ENCODE measurements at regions not wholly inside any gene's neighbourhood (a gene's known extent, or its start where the extent isn't known, plus 50 kb on each side); places are given as distances from the start of the nearest gene placed in this dataset.

DNA sequence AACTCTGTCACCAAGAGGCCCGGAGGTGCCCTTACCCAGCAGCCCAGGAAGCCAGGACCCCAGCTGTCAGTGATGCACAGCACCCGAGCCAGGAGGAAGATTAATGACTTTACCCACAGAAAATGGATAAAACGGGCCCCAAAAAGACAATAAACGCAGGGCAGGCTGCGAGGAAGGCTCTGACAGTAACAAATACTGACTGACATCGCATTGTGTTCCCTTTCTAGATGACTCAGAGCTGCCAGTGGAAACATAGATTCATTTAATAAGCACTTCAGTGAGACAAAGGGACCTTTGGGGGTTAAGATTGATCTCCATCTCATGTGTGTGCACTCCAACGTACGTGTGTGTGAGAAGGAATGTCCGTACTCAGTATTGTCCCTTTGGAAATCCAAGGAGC is 225.3 kb upstream of the PPP2R3A start:
- no peak for FAIRE-seq
- Histone ChIP-seq H3K27me3 (ENCODE audit: control insufficient read depth in 3 of 3, insufficient read depth in 3 of 3, low read length in 3 of 3) (no peaks in the 10 kb centered on the region), H3K9me3 (ENCODE audit: control insufficient read depth in 2 of 2, insufficient read depth in 1 of 2, low read depth in 1 of 2, low read length in 1 of 2) (peaks cover 0 to 17% of the 10 kb centered on the region in 2 donors), H3K27ac (ENCODE audit: low read depth in 1 of 3, low read length in 2 of 3) (no peak overlapping the region), H3K36me3 (ENCODE audit: control insufficient read depth in 3 of 3, insufficient read depth in 2 of 3, low read depth in 1 of 3, low read length in 3 of 3) (no peaks in the 10 kb centered on the region), H3K4me3 (ENCODE audit: low read depth in 1 of 3, low read length in 3 of 3) (no peak overlapping the region), H3K4me1 (ENCODE audit: control insufficient read depth in 3 of 3, insufficient read depth in 2 of 3, low read depth in 1 of 3, low read length in 2 of 3) (no peaks in the 10 kb centered on the region)
- 57 to 70% (median 62%) methylated on average over 9 of the region's 9 CpGs for WGBS, 3 donors
- DNase-seq: no peak

DNA sequence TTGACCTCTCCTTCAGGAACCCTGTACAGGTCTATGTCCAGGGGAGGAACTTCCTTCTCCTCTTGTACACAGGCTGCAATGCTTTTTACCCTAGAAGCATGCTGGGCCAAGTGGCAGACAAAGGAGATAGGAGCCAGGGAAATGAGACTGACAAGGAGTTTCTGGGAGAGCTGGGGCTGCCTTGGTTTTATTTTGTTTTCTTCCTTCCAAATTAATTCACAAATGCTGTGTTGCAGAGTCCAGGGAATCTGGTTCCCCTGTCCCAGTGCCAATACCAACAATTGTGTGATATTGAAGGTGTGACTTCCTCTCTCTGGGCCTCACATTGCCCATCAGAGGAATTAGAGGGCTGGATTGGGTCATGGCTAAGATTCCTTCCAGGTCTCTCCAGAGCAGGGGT is 224.8 kb upstream of the PPP2R3A start:
- H3K27me3 ChIP-seq (ENCODE audit: control insufficient read depth in 3 of 3, insufficient read depth in 3 of 3, low read length in 3 of 3): peaks cover 0 to under 1% (median 0%) of the 10 kb centered on the region in 3 donors
- H3K4me3 ChIP-seq (ENCODE audit: low read depth in 1 of 3, low read length in 3 of 3): no peak overlapping the region
- no peaks in the 10 kb centered on the region for H3K4me1 ChIP-seq (ENCODE audit: control insufficient read depth in 3 of 3, insufficient read depth in 2 of 3, low read depth in 1 of 3, low read length in 2 of 3)
- FAIRE-seq: no peak
- no peak overlapping the region for H3K27ac ChIP-seq (ENCODE audit: low read depth in 1 of 3, low read length in 2 of 3)
- DNase-seq: no peak
- H3K36me3 ChIP-seq (ENCODE audit: control insufficient read depth in 3 of 3, insufficient read depth in 2 of 3, low read depth in 1 of 3, low read length in 3 of 3): no peaks in the 10 kb centered on the region
- peaks cover 0 to 14% of the 10 kb centered on the region in 2 donors for H3K9me3 ChIP-seq (ENCODE audit: control insufficient read depth in 2 of 2, insufficient read depth in 1 of 2, low read depth in 1 of 2, low read length in 1 of 2)

DNA sequence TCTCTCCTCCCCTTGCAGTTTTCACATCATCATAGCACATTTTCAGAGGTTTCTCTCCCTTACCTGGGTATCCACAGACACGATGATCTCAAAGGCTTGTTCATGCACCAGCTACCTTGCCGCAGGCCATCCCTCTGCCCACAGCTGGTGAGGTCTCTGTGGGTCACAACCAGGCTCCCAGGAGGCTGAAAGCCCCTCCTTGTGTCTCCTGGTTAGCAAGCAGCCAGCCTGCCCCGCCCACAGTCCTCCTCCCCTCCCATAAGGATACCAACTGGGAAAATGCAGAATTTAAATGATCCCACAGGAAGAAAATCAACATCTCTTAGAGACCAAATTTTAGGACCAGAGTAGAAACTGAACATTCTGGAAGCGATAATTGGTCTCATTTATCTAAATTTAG is 213.5 kb upstream of the PPP2R3A start:
- H3K27me3 ChIP-seq (ENCODE audit: control insufficient read depth in 3 of 3, insufficient read depth in 3 of 3, low read length in 3 of 3): no peaks in the 10 kb centered on the region
- H3K27ac ChIP-seq (ENCODE audit: low read depth in 1 of 3, low read length in 2 of 3): no peak overlapping the region
- H3K9me3 ChIP-seq (ENCODE audit: control insufficient read depth in 2 of 2, insufficient read depth in 1 of 2, low read depth in 1 of 2, low read length in 1 of 2): no peaks in the 10 kb centered on the region
- H3K36me3 ChIP-seq (ENCODE audit: control insufficient read depth in 3 of 3, insufficient read depth in 2 of 3, low read depth in 1 of 3, low read length in 3 of 3): no peaks in the 10 kb centered on the region
- no peak overlapping the region for H3K4me3 ChIP-seq (ENCODE audit: low read depth in 1 of 3, low read length in 3 of 3)
- H3K4me1 ChIP-seq (ENCODE audit: control insufficient read depth in 3 of 3, insufficient read depth in 2 of 3, low read depth in 1 of 3, low read length in 2 of 3): no peaks in the 10 kb centered on the region
- FAIRE-seq: no peak
- WGBS, 3 donors: 62 to 77% (median 75%) methylated on average over 4 of the region's 4 CpGs
- no peak for DNase-seq

DNA sequence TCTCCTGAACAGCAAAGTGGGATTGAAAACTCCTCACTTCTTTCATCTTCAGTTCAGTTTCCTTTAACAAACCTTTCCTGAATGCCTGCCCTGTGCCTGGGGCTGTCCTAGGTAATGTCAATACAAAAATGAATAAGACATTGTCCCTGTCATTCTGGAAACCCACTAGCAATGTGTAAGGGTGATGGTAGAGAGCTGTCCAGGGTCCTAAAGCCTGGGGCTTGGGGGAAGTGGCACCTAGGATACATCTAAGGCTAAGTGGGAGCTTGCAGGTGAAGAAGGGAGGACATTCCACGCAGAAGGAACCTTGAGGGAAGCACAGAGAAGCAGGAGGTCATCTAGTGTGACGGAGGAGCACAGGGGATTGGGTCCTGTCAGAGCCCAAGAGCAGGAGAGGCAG is 212.7 kb upstream of the PPP2R3A start:
- no peak for DNase-seq
- no peak for FAIRE-seq
- Histone ChIP-seq H3K4me1 (ENCODE audit: control insufficient read depth in 3 of 3, insufficient read depth in 2 of 3, low read depth in 1 of 3, low read length in 2 of 3) (no peaks in the 10 kb centered on the region), H3K4me3 (ENCODE audit: low read depth in 1 of 3, low read length in 3 of 3) (no peak overlapping the region), H3K36me3 (ENCODE audit: control insufficient read depth in 3 of 3, insufficient read depth in 2 of 3, low read depth in 1 of 3, low read length in 3 of 3) (no peaks in the 10 kb centered on the region), H3K9me3 (ENCODE audit: control insufficient read depth in 2 of 2, insufficient read depth in 1 of 2, low read depth in 1 of 2, low read length in 1 of 2) (no peaks in the 10 kb centered on the region), H3K27ac (ENCODE audit: low read depth in 1 of 3, low read length in 2 of 3) (no peak overlapping the region), H3K27me3 (ENCODE audit: control insufficient read depth in 3 of 3, insufficient read depth in 3 of 3, low read length in 3 of 3) (no peaks in the 10 kb centered on the region)
- 46 to 68% (median 62%) methylated on average over 2 of the region's 2 CpGs for WGBS, 3 donors

DNA sequence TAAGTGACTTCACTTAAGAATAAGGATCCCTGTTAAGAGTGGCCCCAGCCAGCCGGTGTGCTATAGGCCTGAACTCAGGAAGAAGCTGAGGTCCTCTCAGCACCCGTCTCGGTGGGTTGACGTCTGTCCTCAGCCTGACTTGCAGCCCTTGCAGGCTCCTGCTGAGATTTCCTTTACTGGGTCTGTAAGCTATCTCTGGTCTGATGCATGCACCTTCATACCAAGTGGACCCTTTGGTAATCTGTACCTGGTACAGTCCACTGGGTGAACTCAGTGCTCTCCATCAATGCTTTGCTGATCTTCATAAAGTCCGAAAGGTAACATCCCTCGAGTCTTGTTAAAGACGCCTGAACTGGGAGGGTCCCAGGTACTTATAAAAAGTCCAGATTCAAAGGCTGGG is 212.0 kb upstream of the PPP2R3A start:
- H3K27me3 ChIP-seq (ENCODE audit: control insufficient read depth in 3 of 3, insufficient read depth in 3 of 3, low read length in 3 of 3): no peaks in the 10 kb centered on the region
- no peak overlapping the region for H3K4me3 ChIP-seq (ENCODE audit: low read depth in 1 of 3, low read length in 3 of 3)
- no peak for DNase-seq
- 89 to 93% (median 90%) methylated on average over 7 of the region's 7 CpGs for WGBS, 3 donors
- no peaks in the 10 kb centered on the region for H3K4me1 ChIP-seq (ENCODE audit: control insufficient read depth in 3 of 3, insufficient read depth in 2 of 3, low read depth in 1 of 3, low read length in 2 of 3)
- H3K27ac ChIP-seq (ENCODE audit: low read depth in 1 of 3, low read length in 2 of 3): no peak overlapping the region
- no peak for FAIRE-seq
- H3K9me3 ChIP-seq (ENCODE audit: control insufficient read depth in 2 of 2, insufficient read depth in 1 of 2, low read depth in 1 of 2, low read length in 1 of 2): no peaks in the 10 kb centered on the region
- no peaks in the 10 kb centered on the region for H3K36me3 ChIP-seq (ENCODE audit: control insufficient read depth in 3 of 3, insufficient read depth in 2 of 3, low read depth in 1 of 3, low read length in 3 of 3)

DNA sequence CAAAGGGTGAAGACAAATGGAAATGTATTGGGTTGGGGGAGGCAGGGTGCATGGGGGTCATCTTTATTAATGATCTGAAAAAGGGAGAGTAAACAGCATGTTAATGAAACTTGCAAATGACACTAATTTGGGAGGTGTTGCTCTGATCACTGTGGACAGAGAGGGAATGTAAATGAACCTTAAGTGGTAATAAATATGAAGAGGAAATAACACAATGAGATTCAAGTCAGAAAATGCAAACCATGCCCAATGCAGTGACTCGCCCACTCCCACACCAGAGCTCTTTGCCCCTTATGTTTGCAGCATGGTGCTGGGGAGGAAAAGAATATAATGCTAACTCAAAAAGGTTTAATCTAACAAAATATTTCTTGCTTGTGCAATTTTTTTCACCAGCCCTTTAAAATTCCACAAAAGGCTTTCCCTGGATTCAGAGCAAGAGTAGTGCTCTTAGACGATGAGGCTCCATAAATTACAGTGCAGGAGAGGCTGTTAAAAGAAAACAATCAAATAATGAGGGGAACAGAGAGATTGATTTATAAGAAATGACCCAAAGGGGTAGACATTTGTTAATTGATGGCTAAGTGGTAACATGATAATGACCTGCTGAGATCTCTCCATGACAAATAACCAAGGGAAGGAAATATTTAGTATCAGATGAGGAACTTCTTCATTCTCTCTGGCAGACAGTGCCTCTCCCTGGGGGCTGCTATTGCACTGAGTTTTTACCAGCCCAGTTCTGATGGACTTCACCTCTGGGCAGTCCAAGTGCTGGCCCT is 210.0 kb upstream of the PPP2R3A start:
- no peak for DNase-seq
- no peaks in the 10 kb centered on the region for H3K27me3 ChIP-seq (ENCODE audit: control insufficient read depth in 3 of 3, insufficient read depth in 3 of 3, low read length in 3 of 3)
- no peak for FAIRE-seq
- H3K4me1 ChIP-seq (ENCODE audit: control insufficient read depth in 3 of 3, insufficient read depth in 2 of 3, low read depth in 1 of 3, low read length in 2 of 3): no peaks in the 10 kb centered on the region
- WGBS, 3 donors: 44 to 61% (median 57%) methylated on average over 2 of the region's 2 CpGs
- H3K4me3 ChIP-seq (ENCODE audit: low read depth in 1 of 3, low read length in 3 of 3): no peak overlapping the region
- H3K9me3 ChIP-seq (ENCODE audit: control insufficient read depth in 2 of 2, insufficient read depth in 1 of 2, low read depth in 1 of 2, low read length in 1 of 2): no peaks in the 10 kb centered on the region
- no peak overlapping the region for H3K27ac ChIP-seq (ENCODE audit: low read depth in 1 of 3, low read length in 2 of 3)
- no peaks in the 10 kb centered on the region for H3K36me3 ChIP-seq (ENCODE audit: control insufficient read depth in 3 of 3, insufficient read depth in 2 of 3, low read depth in 1 of 3, low read length in 3 of 3)

DNA sequence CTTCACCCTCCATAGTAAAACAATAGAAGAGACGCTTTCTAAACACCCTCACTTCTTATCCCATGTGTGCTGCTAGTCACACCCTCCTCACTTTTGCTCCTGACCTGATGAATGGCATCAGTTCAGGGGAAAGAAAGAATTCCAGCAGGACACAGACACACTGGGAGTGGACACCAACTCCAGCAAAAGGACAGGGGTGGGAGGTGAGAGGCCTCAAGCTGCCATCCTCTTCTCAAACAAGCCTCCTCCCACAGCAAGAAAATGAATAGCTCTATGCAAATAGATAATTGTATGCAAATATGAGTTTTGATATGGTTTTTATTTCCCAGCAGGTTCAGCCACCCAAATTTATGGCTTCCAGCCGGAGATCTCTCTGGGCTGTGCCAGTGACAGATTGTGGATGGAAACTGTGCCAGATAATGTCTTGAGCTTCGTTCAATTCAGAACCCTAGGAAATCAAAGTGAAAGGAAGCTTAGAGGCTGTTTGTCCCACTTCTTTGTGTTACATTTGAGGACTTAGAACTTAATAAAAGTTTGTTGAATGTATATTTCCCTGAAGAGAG is 209.3 kb upstream of the PPP2R3A start:
- Histone ChIP-seq H3K36me3 (ENCODE audit: control insufficient read depth in 3 of 3, insufficient read depth in 2 of 3, low read depth in 1 of 3, low read length in 3 of 3) (no peaks in the 10 kb centered on the region), H3K4me3 (ENCODE audit: low read depth in 1 of 3, low read length in 3 of 3) (no peak overlapping the region), H3K4me1 (ENCODE audit: control insufficient read depth in 3 of 3, insufficient read depth in 2 of 3, low read depth in 1 of 3, low read length in 2 of 3) (no peaks in the 10 kb centered on the region), H3K27ac (ENCODE audit: low read depth in 1 of 3, low read length in 2 of 3) (no peak overlapping the region), H3K9me3 (ENCODE audit: control insufficient read depth in 2 of 2, insufficient read depth in 1 of 2, low read depth in 1 of 2, low read length in 1 of 2) (no peaks in the 10 kb centered on the region), H3K27me3 (ENCODE audit: control insufficient read depth in 3 of 3, insufficient read depth in 3 of 3, low read length in 3 of 3) (no peaks in the 10 kb centered on the region)
- FAIRE-seq (no peak), DNase-seq (no peak)
- 18 to 50% (median 32%) methylated on average over 3 of the region's 3 CpGs for WGBS, 3 donors

DNA sequence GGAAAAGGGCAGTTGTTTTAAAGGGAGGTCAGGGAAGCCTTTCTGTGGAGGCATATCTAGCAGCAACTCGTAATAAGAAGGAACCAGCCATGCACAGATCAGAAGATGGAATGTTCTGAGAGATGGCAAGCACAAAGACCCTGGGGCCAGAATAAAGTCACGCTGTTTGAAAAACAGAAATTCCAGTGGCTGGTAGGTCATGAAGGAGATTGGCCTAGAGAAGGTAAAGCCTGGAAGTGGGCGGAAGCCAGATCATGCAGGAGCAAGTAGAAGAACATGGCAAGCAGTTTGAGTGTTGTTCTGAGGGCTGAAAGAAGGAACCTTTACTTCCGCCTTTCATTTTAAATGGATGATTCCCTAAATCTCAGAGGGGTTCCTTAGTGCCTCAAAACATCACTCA is 208.1 kb upstream of the PPP2R3A start:
- WGBS, 3 donors: 85 to 94% (median 89%) methylated on average over 4 of the region's 4 CpGs
- H3K27me3 ChIP-seq (ENCODE audit: control insufficient read depth in 3 of 3, insufficient read depth in 3 of 3, low read length in 3 of 3): no peaks in the 10 kb centered on the region
- no peak overlapping the region for H3K27ac ChIP-seq (ENCODE audit: low read depth in 1 of 3, low read length in 2 of 3)
- DNase-seq: no peak
- H3K36me3 ChIP-seq (ENCODE audit: control insufficient read depth in 3 of 3, insufficient read depth in 2 of 3, low read depth in 1 of 3, low read length in 3 of 3): no peaks in the 10 kb centered on the region
- H3K9me3 ChIP-seq (ENCODE audit: control insufficient read depth in 2 of 2, insufficient read depth in 1 of 2, low read depth in 1 of 2, low read length in 1 of 2): no peaks in the 10 kb centered on the region
- H3K4me3 ChIP-seq (ENCODE audit: low read depth in 1 of 3, low read length in 3 of 3): no peak overlapping the region
- no peak for FAIRE-seq
- H3K4me1 ChIP-seq (ENCODE audit: control insufficient read depth in 3 of 3, insufficient read depth in 2 of 3, low read depth in 1 of 3, low read length in 2 of 3): no peaks in the 10 kb centered on the region

DNA sequence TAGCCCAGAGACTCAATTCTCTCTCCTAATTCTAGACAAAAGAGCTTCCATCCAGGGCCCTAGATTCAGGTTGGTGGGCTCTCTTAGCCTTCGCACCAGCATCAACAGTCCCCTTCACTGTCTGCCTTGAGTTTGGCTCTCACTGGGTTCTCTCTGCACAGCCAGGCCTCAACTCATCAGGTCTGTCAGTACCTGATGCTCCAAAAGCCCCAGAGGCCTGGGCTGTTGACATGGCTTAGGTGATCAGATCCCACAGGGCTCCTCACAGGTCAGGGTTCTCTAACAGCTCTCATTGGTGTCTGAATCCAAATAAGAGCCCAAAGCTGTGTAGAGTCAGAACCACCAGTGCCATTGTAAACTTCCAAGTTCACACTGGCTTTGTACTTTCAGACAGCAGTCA is 206.6 kb upstream of the PPP2R3A start:
- Histone ChIP-seq H3K27ac (ENCODE audit: low read depth in 1 of 3, low read length in 2 of 3) (no peak overlapping the region), H3K4me3 (ENCODE audit: low read depth in 1 of 3, low read length in 3 of 3) (no peak overlapping the region), H3K9me3 (ENCODE audit: control insufficient read depth in 2 of 2, insufficient read depth in 1 of 2, low read depth in 1 of 2, low read length in 1 of 2) (no peaks in the 10 kb centered on the region), H3K27me3 (ENCODE audit: control insufficient read depth in 3 of 3, insufficient read depth in 3 of 3, low read length in 3 of 3) (no peaks in the 10 kb centered on the region), H3K4me1 (ENCODE audit: control insufficient read depth in 3 of 3, insufficient read depth in 2 of 3, low read depth in 1 of 3, low read length in 2 of 3) (no peaks in the 10 kb centered on the region), H3K36me3 (ENCODE audit: control insufficient read depth in 3 of 3, insufficient read depth in 2 of 3, low read depth in 1 of 3, low read length in 3 of 3) (no peaks in the 10 kb centered on the region)
- WGBS, 3 donors: 91 to 97% (median 93%) methylated on average over 1 of the region's 1 CpG
- FAIRE-seq: no peak
- DNase-seq: no peak

Data from small intestine (tissue), 7 donors.